Osteoblast (primary cell): ENCODE measurements at regions not wholly inside any gene's neighbourhood (a gene's known extent, or its start where the extent isn't known, plus 50 kb on each side); places are given as distances from the start of the nearest gene placed in this dataset.

ENCODE experiments used
- DNase-seq: peaks from one replicate; pipeline ENCODE4 v3.0.0; 2011; ENCODE audit warnings: low spot score, mixed read lengths; ENCODE audit not compliant: insufficient read length; ENCODE audit errors: missing footprints
- H2AFZ ChIP-seq: 2 replicates; pipeline ENCODE4 v1.6.0; 2011; ENCODE audit warnings: mild to moderate bottlenecking, low read length
- H3K27ac ChIP-seq: 2 replicates; pipeline ENCODE4 v1.5.1; 2011; ENCODE audit warnings: mild to moderate bottlenecking, low read depth, low read length, moderate library complexity
- H3K27me3 ChIP-seq: 2 replicates; pipeline ENCODE4 v1.6.0; 2012; ENCODE audit warnings: mild to moderate bottlenecking, control low read depth, inconsistent platforms, low read length, moderate library complexity; ENCODE audit not compliant: insufficient read depth
- H3K36me3 ChIP-seq: 2 replicates; pipeline ENCODE4 v1.5.1; 2011; ENCODE audit warnings: mild to moderate bottlenecking, low read length, control low read depth, moderate library complexity; ENCODE audit not compliant: insufficient read depth
- H3K4me1 ChIP-seq: 2 replicates; pipeline ENCODE4 v1.5.1; 2011; ENCODE audit warnings: mild to moderate bottlenecking, low read length, control low read depth, moderate library complexity; ENCODE audit not compliant: insufficient read depth
- H3K4me2 ChIP-seq: 2 replicates; pipeline ENCODE4 v1.6.0; 2011; ENCODE audit warnings: mild to moderate bottlenecking, low read length; ENCODE audit not compliant: insufficient read depth
- H3K4me3 ChIP-seq: fragments of 200-600 bp; sonication (generic); 3 replicates; pipeline ENCODE4 v1.5.1; 2012; ENCODE audit warnings: mild to moderate bottlenecking, low read length, inconsistent platforms; ENCODE audit not compliant: insufficient read depth
- H3K79me2 ChIP-seq: 2 replicates; pipeline ENCODE4 v1.6.0; 2012; ENCODE audit warnings: mild to moderate bottlenecking, low read length, control low read depth, inconsistent platforms; ENCODE audit not compliant: insufficient read depth
- H3K9me3 ChIP-seq: 2 replicates; pipeline ENCODE4 v1.5.1; 2011; ENCODE audit warnings: low read depth, low read length, control low read depth
- H4K20me1 ChIP-seq: 2 replicates; pipeline ENCODE4 v1.6.0; 2012; ENCODE audit warnings: mild to moderate bottlenecking, low read length, control low read depth; ENCODE audit not compliant: insufficient read depth
- CTCF ChIP-seq: IDR thresholded peaks from 2 replicates; pipeline ENCODE4 v1.5.1; 2011; ENCODE audit warnings: mild to moderate bottlenecking, low read depth, low read length, moderate library complexity; ENCODE audit errors: extremely low read depth

- no peak overlapping the region for H2AFZ ChIP-seq
- H3K4me2 ChIP-seq, result no peak overlapping the region
- H3K9me3 ChIP-seq, result no peaks in the 10 kb centered on the region
- no peak for DNase-seq
- H3K36me3 ChIP-seq, result no peaks in the 10 kb centered on the region
- no peak for TF ChIP-seq CTCF
- no peaks in the 10 kb centered on the region for H3K4me1 ChIP-seq
- H3K4me3 ChIP-seq, result no peak overlapping the region
- H3K27ac ChIP-seq, result no peak overlapping the region
- H3K79me2 ChIP-seq, result no peaks in the 10 kb centered on the region
- no peaks in the 10 kb centered on the region for H3K27me3 ChIP-seq
- no peaks in the 10 kb centered on the region for H4K20me1 ChIP-seq
These were observed 73.2 kb upstream of the JAG1 start for GRCh38 chr20:10747019-10747418.

GRCh38 chr20:10749084-10749483 lies 75.3 kb upstream of the JAG1 start:
- no peaks in the 10 kb centered on the region for H3K4me1 ChIP-seq
- no peak for DNase-seq
- H3K4me2 ChIP-seq, result no peak overlapping the region
- TF ChIP-seq CTCF, result no peak
- no peaks in the 10 kb centered on the region for H3K36me3 ChIP-seq
- H3K27me3 ChIP-seq, result no peaks in the 10 kb centered on the region
- no peaks in the 10 kb centered on the region for H4K20me1 ChIP-seq
- no peak overlapping the region for H2AFZ ChIP-seq
- H3K27ac ChIP-seq, result no peak overlapping the region
- H3K79me2 ChIP-seq, result no peaks in the 10 kb centered on the region
- no peaks in the 10 kb centered on the region for H3K9me3 ChIP-seq
- H3K4me3 ChIP-seq, result no peak overlapping the region

- H3K9me3 ChIP-seq, result no peaks in the 10 kb centered on the region
- H3K4me1 ChIP-seq, result no peaks in the 10 kb centered on the region
- no peak overlapping the region for H3K4me3 ChIP-seq
- no peak for TF ChIP-seq CTCF
- no peak overlapping the region for H2AFZ ChIP-seq
- H3K27ac ChIP-seq, result no peak overlapping the region
- no peaks in the 10 kb centered on the region for H3K79me2 ChIP-seq
- no peaks in the 10 kb centered on the region for H3K36me3 ChIP-seq
- H3K27me3 ChIP-seq, result no peaks in the 10 kb centered on the region
- no peak overlapping the region for H3K4me2 ChIP-seq
- no peaks in the 10 kb centered on the region for H4K20me1 ChIP-seq
- DNase-seq, result no peak
These were observed 78.4 kb upstream of the JAG1 start for GRCh38 chr20:10752206-10752605.

GRCh38 chr20:10754824-10755223 lies 81.0 kb upstream of the JAG1 start:
- Histone ChIP-seq H3K27me3 (no peaks in the 10 kb centered on the region), H3K4me3 (no peak overlapping the region)

More at GRCh38 chr20:10754824-10755223, 81.0 kb upstream of the JAG1 start:
- TF ChIP-seq CTCF, result no peak
- no peaks in the 10 kb centered on the region for H3K79me2 ChIP-seq
- H3K27ac ChIP-seq, result no peak overlapping the region
- H3K4me1 ChIP-seq, result no peaks in the 10 kb centered on the region
- H3K4me2 ChIP-seq, result no peak overlapping the region
- no peaks in the 10 kb centered on the region for H3K9me3 ChIP-seq
- H4K20me1 ChIP-seq, result no peaks in the 10 kb centered on the region
- no peak overlapping the region for H2AFZ ChIP-seq
- no peaks in the 10 kb centered on the region for H3K36me3 ChIP-seq
- DNase-seq, result no peak
